Uterus (tissue), 3 donors: ENCODE measurements at regions not wholly inside any gene's neighbourhood (a gene's known extent, or its start where the extent isn't known, plus 50 kb on each side); places are given as distances from the start of the nearest gene placed in this dataset.
"Not testable (repeated sequence)": the region's sequence is repeated elsewhere in the genome, so short reads cannot be mapped to it uniquely, and the experiment has no call there.

Experiments
- DNase-seq, 2 donors: peaks; one replicate each; pipeline ENCODE4 v3.0.0-alpha.2; 2019 to 2020
- H3K27ac ChIP-seq, 2 donors: fragments of 200-600 bp; sonication (generic); 1 replicate in 1 of 2; 2 replicates in 1 of 2; pipeline ENCODE4 v1.5.1; 2016 to 2018
- H3K27me3 ChIP-seq, 2 donors: fragments of 200-600 bp; sonication (generic); one replicate each; pipeline ENCODE4 v1.5.1; 2018 to 2019; ENCODE audit warnings: control low read depth in 1 of 2
- H3K36me3 ChIP-seq, 2 donors: fragments of 200-600 bp; sonication (generic); one replicate each; pipeline ENCODE4 v1.5.1; 2019; ENCODE audit warnings: control low read depth in 1 of 2
- H3K4me1 ChIP-seq, 2 donors: fragments of 200-600 bp; sonication (generic); one replicate each; pipeline ENCODE4 v1.5.1; 2018 to 2019; ENCODE audit warnings: control low read depth in 1 of 2
- H3K4me3 ChIP-seq, 2 donors: fragments of 200-600 bp; sonication (generic); 1 replicate in 1 of 2; 2 replicates in 1 of 2; pipeline ENCODE4 v1.5.1; 2018 to 2019; ENCODE audit warnings: mild to moderate bottlenecking in 1 of 2
- H3K9me3 ChIP-seq, 2 donors: fragments of 200-600 bp; sonication (generic); one replicate each; pipeline ENCODE4 v1.5.1; 2019; ENCODE audit warnings: control low read depth in 1 of 2
- POLR2A ChIP-seq, 2 donors: fragments of 450-650 bp; IDR thresholded peaks; one replicate each; pipeline ENCODE4 v1.6.1; 2016; ENCODE audit warnings: antibody characterized with exemption in 2 of 2, mild to moderate bottlenecking in 1 of 2, moderate library complexity in 1 of 2
- intact Hi-C: fragments of 100-400 bp; cut with DNase I; formaldehyde crosslinking; loops from one replicate; pipeline ENCODE4 v1.15.1; 2023; ENCODE audit warnings: low total_unique reads
- TF ChIP-seq, protein P1 (sequence below), 4 experiments: fragments of 200-600 bp in 2 of 4; fragments of 450-650 bp in 2 of 4; sonication (generic) in 2 of 4; IDR thresholded peaks; one replicate each; pipeline ENCODE4 v1.5.1; 2016 to 2019; ENCODE audit warnings: antibody characterized with exemption in 4 of 4, mild to moderate bottlenecking in 2 of 4, moderate library complexity in 1 of 4
- donor health status: DM: yes; HTN: yes; CAD: no.

DNA sequence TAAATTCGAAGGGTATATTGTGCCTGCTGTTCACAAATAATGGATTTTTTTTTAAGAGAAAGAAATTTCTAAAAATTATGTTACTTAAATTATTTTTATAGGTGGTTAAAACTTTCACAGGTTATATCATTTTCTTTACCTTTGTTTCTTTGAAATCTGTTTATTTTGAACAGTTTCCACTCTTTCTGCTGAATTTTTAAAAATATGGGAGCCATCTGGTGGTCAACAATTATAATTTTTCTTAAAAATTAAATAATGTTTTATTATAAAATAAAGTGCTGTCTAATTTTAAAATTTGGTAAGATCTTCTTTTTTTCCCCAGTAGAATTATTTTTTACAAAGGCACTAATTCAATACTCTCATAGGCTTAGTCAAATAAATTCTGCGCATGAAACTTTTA is 263.9 kb downstream of the ETV1 start:
- Histone ChIP-seq H3K27me3 (no peaks in the 10 kb centered on the region), H3K9me3 (no peaks in the 10 kb centered on the region), H3K27ac (no peak overlapping the region), H3K4me1 (no peaks in the 10 kb centered on the region), H3K4me3 (no peak overlapping the region), H3K36me3 (no peaks in the 10 kb centered on the region)
- no peak for DNase-seq
- TF ChIP-seq, protein P1, sequence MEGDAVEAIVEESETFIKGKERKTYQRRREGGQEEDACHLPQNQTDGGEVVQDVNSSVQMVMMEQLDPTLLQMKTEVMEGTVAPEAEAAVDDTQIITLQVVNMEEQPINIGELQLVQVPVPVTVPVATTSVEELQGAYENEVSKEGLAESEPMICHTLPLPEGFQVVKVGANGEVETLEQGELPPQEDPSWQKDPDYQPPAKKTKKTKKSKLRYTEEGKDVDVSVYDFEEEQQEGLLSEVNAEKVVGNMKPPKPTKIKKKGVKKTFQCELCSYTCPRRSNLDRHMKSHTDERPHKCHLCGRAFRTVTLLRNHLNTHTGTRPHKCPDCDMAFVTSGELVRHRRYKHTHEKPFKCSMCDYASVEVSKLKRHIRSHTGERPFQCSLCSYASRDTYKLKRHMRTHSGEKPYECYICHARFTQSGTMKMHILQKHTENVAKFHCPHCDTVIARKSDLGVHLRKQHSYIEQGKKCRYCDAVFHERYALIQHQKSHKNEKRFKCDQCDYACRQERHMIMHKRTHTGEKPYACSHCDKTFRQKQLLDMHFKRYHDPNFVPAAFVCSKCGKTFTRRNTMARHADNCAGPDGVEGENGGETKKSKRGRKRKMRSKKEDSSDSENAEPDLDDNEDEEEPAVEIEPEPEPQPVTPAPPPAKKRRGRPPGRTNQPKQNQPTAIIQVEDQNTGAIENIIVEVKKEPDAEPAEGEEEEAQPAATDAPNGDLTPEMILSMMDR (IDR thresholded peaks at IDR 0.05), result no peak
- TF ChIP-seq POLR2A (IDR thresholded peaks at IDR 0.05), result no peak
- intact Hi-C loops, result no loop called here

DNA sequence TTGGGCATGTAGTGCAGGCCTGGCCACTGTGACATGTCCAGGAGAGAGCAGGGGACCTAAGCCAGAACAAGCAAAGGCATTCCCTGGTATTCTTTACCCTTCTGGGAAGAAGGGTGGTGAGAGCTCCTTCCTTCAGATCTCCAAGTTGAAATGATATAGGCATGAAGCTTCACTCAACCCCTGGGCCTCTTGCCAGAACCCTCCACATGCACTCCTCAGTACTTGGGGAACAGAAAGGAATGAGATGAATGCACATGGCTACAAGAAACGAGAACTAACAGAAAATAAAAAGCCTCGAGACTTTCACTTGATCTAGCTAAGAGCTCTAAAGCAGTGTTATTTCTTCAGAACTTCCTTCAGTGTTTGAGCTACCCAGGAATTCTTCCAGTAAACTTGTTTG is 262.2 kb downstream of the ETV1 start:
- H3K4me3 ChIP-seq, result no peak overlapping the region
- DNase-seq, result no peak
- no peaks in the 10 kb centered on the region for H3K27me3 ChIP-seq
- no peaks in the 10 kb centered on the region for H3K36me3 ChIP-seq
- no peaks in the 10 kb centered on the region for H3K4me1 ChIP-seq
- no peak overlapping the region for H3K27ac ChIP-seq
- intact Hi-C loops, result no loop called here
- H3K9me3 ChIP-seq, result no peaks in the 10 kb centered on the region
- TF ChIP-seq, protein P1 (IDR thresholded peaks at IDR 0.05), result no peak
- TF ChIP-seq POLR2A (IDR thresholded peaks at IDR 0.05), result no peak

GRCh38 chr7:13727751-13728150 is 261.7 kb downstream of the ETV1 start:
- no peaks in the 10 kb centered on the region for H3K36me3 ChIP-seq
- no peak overlapping the region for H3K27ac ChIP-seq
- no peaks in the 10 kb centered on the region for H3K9me3 ChIP-seq
- TF ChIP-seq POLR2A (IDR thresholded peaks at IDR 0.05), result no peak
- TF ChIP-seq, protein P1 (IDR thresholded peaks at IDR 0.05), result no peak
- no peak overlapping the region for H3K4me3 ChIP-seq
- no peaks in the 10 kb centered on the region for H3K27me3 ChIP-seq
- intact Hi-C loops, result no loop called here
- no peak for DNase-seq
- no peaks in the 10 kb centered on the region for H3K4me1 ChIP-seq

- H3K4me3 ChIP-seq, H3K4me1 ChIP-seq, H3K27me3 ChIP-seq, H3K9me3 ChIP-seq, H3K27ac ChIP-seq, intact Hi-C loops, H3K36me3 ChIP-seq, DNase-seq: not testable (repeated sequence)
These were observed 261.0 kb downstream of the ETV1 start for GRCh38 chr7:13728430-13728829.

- Histone ChIP-seq H3K36me3 (no peaks in the 10 kb centered on the region), H3K4me3 (no peak overlapping the region), H3K4me1 (no peaks in the 10 kb centered on the region), H3K27ac (no peak overlapping the region), H3K27me3 (no peaks in the 10 kb centered on the region), H3K9me3 (no peaks in the 10 kb centered on the region)
- TF ChIP-seq POLR2A (IDR thresholded peaks at IDR 0.05), result no peak
- TF ChIP-seq, protein P1 (IDR thresholded peaks at IDR 0.05), result no peak
- intact Hi-C loops, result no loop called here
- DNase-seq, result no peak
These were observed 257.8 kb downstream of the ETV1 start for GRCh38 chr7:13731643-13732042.

GRCh38 chr7:13737563-13737962 is 251.9 kb downstream of the ETV1 start:
- intact Hi-C loops, result no loop called here
- Histone ChIP-seq H3K36me3 (no peaks in the 10 kb centered on the region), H3K9me3 (no peaks in the 10 kb centered on the region), H3K4me1 (no peaks in the 10 kb centered on the region), H3K27ac (no peak overlapping the region), H3K4me3 (no peak overlapping the region), H3K27me3 (no peaks in the 10 kb centered on the region)
- TF ChIP-seq, protein P1 (IDR thresholded peaks at IDR 0.05), result no peak
- TF ChIP-seq POLR2A (IDR thresholded peaks at IDR 0.05), result no peak
- DNase-seq, result no peak
